Activated CD4-positive, alpha-beta T cell treated with anti-CD3 and anti-CD28 coated beads, Interleukin-2, amount 50 U/mL, for 16 hours (primary cell): ENCODE measurements at regions not wholly inside any gene's neighbourhood (a gene's known extent, or its start where the extent isn't known, plus 50 kb on each side); places are given as distances from the start of the nearest gene placed in this dataset.

Experiments
- DNase-seq: peaks from one replicate; pipeline ENCODE4 v3.0.0-alpha.2; 2020

- peak; percentile 66 for DNase-seq
These were observed 87.7 kb upstream of the PRKCQ start for GRCh38 chr10:6667679-6668270.

GRCh38 chr10:6667150-6667549 lies 87.1 kb upstream of the PRKCQ start:
- DNase-seq, result no peak

- DNase-seq, result peak; percentile 89
These were observed 85.8 kb upstream of the PRKCQ start for GRCh38 chr10:6665847-6666246.

GRCh38 chr10:6660460-6660859 lies 80.4 kb upstream of the PRKCQ start:
- no peak for DNase-seq

- DNase-seq, result no peak
These were observed 79.4 kb upstream of the PRKCQ start for GRCh38 chr10:6659451-6659850.

- DNase-seq, result no peak
These were observed 77.6 kb upstream of the PRKCQ start for GRCh38 chr10:6657669-6658068.

GRCh38 chr10:6657196-6657595 lies 77.1 kb upstream of the PRKCQ start:
- no peak for DNase-seq

- DNase-seq, result no peak
These were observed 74.5 kb upstream of the PRKCQ start for GRCh38 chr10:6654571-6654970.

- no peak for DNase-seq
These were observed 70.5 kb upstream of the PRKCQ start for GRCh38 chr10:6650586-6650985.

- DNase-seq, result no peak
These were observed 69.8 kb upstream of the PRKCQ start for GRCh38 chr10:6649903-6650302.

- no peak for DNase-seq
These were observed 69.0 kb upstream of the PRKCQ start for GRCh38 chr10:6648894-6649720.

- peak; percentile 81 for DNase-seq
These were observed 67.9 kb upstream of the PRKCQ start for GRCh38 chr10:6647811-6648526.

GRCh38 chr10:6643962-6644361 lies 63.9 kb upstream of the PRKCQ start:
- peak; percentile 67 for DNase-seq

GRCh38 chr10:6642876-6643275 lies 62.8 kb upstream of the PRKCQ start:
- DNase-seq, result peak; percentile 24

GRCh38 chr10:6640433-6641040 lies 60.5 kb upstream of the PRKCQ start:
- no peak for DNase-seq

GRCh38 chr10:6637053-6637452 lies 57.0 kb upstream of the PRKCQ start:
- no peak for DNase-seq

- DNase-seq, result no peak
These were observed 55.7 kb upstream of the PRKCQ start for GRCh38 chr10:6635784-6636183.
